Chondrocyte (in vitro differentiated cells): ENCODE measurements at regions not wholly inside any gene's neighbourhood (a gene's known extent, or its start where the extent isn't known, plus 50 kb on each side); places are given as distances from the start of the nearest gene placed in this dataset.

Experiments used
- DNase-seq: peaks from one replicate; pipeline ENCODE4 v3.0.0; 2021; ENCODE audit warnings: mixed read lengths, low spot score
- H3K27ac Mint-ChIP-seq: one replicate; pipeline ENCODE4 v1.8.0; 2021; ENCODE audit warnings: mild to moderate bottlenecking, moderate library complexity, mixed read lengths; ENCODE audit not compliant: unreplicated experiment
- H3K27me3 Mint-ChIP-seq: 2 replicates; pipeline ENCODE4 v1.8.0; 2021; ENCODE audit warnings: low read depth, mixed read lengths
- H3K36me3 Mint-ChIP-seq: 2 replicates; pipeline ENCODE4 v1.8.0; 2021; ENCODE audit warnings: low read depth, mixed read lengths
- H3K4me1 Mint-ChIP-seq: 2 replicates; pipeline ENCODE4 v1.8.0; 2021; ENCODE audit warnings: low read depth, mild to moderate bottlenecking, mixed read lengths
- H3K4me3 Mint-ChIP-seq: one replicate; pipeline ENCODE4 v1.8.0; 2021; ENCODE audit warnings: mild to moderate bottlenecking, moderate library complexity, mixed read lengths; ENCODE audit not compliant: unreplicated experiment
- H3K9me3 Mint-ChIP-seq: 2 replicates; pipeline ENCODE4 v1.8.0; 2021; ENCODE audit warnings: low read depth, mixed read lengths
- CTCF ChIP-seq: fragments of 200-600 bp; sonication (generic); IDR thresholded peaks from 2 replicates; pipeline ENCODE4 v1.5.0; 2021; ENCODE audit warnings: antibody characterized with exemption, mild to moderate bottlenecking, moderate library complexity

GRCh38 chr18:39938676-39939608, 2016.1 kb upstream of the PIK3C3 start:
- H3K27ac Mint-ChIP-seq: no peak overlapping the region
- no peaks in the 10 kb centered on the region for H3K9me3 Mint-ChIP-seq
- DNase-seq: no peak
- no peaks in the 10 kb centered on the region for H3K36me3 Mint-ChIP-seq
- TF ChIP-seq CTCF: no peak
- H3K4me1 Mint-ChIP-seq: no peaks in the 10 kb centered on the region
- peaks cover 3% of the 10 kb centered on the region for H3K27me3 Mint-ChIP-seq
- H3K4me3 Mint-ChIP-seq: no peak overlapping the region

- H3K9me3 Mint-ChIP-seq: no peaks in the 10 kb centered on the region
- H3K4me1 Mint-ChIP-seq: no peaks in the 10 kb centered on the region
- DNase-seq: no peak
- H3K4me3 Mint-ChIP-seq: no peak overlapping the region
- no peaks in the 10 kb centered on the region for H3K36me3 Mint-ChIP-seq
- no peak overlapping the region for H3K27ac Mint-ChIP-seq
- H3K27me3 Mint-ChIP-seq: no peaks in the 10 kb centered on the region
- TF ChIP-seq CTCF: no peak
These were observed 2019.4 kb upstream of the PIK3C3 start for GRCh38 chr18:39935598-39935997.

- TF ChIP-seq CTCF: no peak
- no peak overlapping the region for H3K27ac Mint-ChIP-seq
- no peak for DNase-seq
- H3K4me3 Mint-ChIP-seq: no peak overlapping the region
- H3K4me1 Mint-ChIP-seq: no peaks in the 10 kb centered on the region
- H3K9me3 Mint-ChIP-seq: no peaks in the 10 kb centered on the region
- peaks cover 16% of the 10 kb centered on the region for H3K27me3 Mint-ChIP-seq
- no peaks in the 10 kb centered on the region for H3K36me3 Mint-ChIP-seq
These were observed 2036.2 kb upstream of the PIK3C3 start for GRCh38 chr18:39918847-39919246.

- TF ChIP-seq CTCF: no peak
- Mint-ChIP-seq H3K9me3 (peaks cover 14% of the 10 kb centered on the region), H3K27ac (no peak overlapping the region)
These were observed 2041.2 kb upstream of the PIK3C3 start for GRCh38 chr18:39913672-39914366.

GRCh38 chr18:39911716-39912115, 2043.3 kb upstream of the PIK3C3 start:
- Mint-ChIP-seq H3K36me3 (no peaks in the 10 kb centered on the region), H3K27ac (no peak overlapping the region), H3K9me3 (peaks cover 14% of the 10 kb centered on the region), H3K4me1 (no peaks in the 10 kb centered on the region), H3K27me3 (peaks cover 16% of the 10 kb centered on the region), H3K4me3 (no peak overlapping the region)
- DNase-seq: no peak
- TF ChIP-seq CTCF: no peak

More at GRCh38 chr18:39913672-39914366, 2041.2 kb upstream of the PIK3C3 start:
- no peaks in the 10 kb centered on the region for H3K4me1 Mint-ChIP-seq
- H3K27me3 Mint-ChIP-seq: peaks cover 15% of the 10 kb centered on the region
- no peaks in the 10 kb centered on the region for H3K36me3 Mint-ChIP-seq
- DNase-seq: no peak
- no peak overlapping the region for H3K4me3 Mint-ChIP-seq
